ENCODE measurements at regions not wholly inside any gene's neighbourhood (a gene's known extent, or its start where the extent isn't known, plus 50 kb on each side); places are given as distances from the start of the nearest gene placed in this dataset.

DNA sequence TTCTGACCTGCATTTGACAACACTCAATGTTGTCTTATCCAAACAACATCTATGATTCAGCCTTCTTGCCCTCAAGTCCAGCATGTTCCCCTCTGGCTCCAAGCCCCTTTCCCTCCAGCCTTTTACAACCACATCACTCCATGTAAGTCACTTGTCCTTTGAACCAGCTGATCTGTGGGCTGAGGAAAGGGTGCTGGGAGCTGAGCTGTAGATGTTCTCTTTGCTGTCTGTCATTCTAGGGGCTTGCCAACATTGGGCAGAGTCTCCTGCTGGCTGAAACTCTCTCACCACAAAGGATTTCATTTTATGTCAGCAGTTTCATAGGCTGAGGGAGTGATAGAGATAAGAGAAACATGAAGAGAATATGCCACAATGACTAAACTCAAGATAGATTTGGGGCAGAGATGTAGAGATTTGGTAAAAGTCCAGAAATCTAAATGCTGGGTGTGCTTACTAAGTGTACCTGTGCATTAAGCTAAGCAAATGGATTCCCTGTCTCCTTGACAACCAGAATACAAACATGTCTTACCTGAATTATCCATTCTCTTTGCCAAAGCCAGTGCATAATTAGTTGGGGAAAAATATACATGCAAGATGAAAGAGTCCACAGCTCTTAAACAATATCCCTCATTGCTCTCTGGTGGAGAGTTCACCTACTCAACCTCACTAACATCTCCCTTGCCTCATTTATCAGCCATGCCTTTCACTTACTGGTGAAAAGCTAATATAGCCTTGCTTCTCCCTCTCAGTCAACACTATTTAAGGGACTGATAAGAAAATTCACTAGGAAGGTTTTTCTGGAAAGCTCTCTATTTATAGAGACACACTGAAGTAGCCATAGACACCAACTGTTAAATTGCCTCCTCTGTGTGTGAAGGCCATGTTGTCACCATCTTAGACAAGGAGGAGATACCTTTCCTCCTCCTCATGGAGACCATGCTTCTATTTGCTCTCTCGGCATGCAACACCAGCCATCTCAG lies 175.5 kb upstream of the SERP2 start:
- no peak for TF ChIP-seq CTCF (IDR thresholded peaks at IDR 0.05; ENCODE audit: borderline replicate concordance, insufficient read depth, low read depth, low read length)

DNA sequence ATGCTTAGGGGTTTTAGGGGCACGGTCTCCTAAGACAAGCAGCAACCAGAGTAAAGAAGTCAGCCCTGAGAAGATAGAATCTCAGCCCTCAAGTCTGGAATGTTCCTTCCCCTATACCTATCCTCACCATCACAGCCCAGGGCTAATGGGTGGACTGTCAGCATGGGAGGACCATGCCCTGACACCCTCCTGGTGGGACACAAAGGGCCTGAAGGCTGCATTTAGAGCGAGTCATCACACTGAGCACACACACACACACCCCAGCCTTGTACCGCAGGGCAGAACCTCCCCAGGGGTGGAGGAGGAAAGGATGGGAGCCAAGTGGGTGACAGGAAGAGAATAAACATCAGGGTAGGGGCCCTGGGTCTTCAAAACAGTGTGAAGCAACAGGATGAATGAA lies 174.8 kb upstream of the SERP2 start:
- H3K4me3 ChIP-seq (ENCODE audit: low read depth, low read length) = no peak overlapping the region
- TF ChIP-seq CTCF (IDR thresholded peaks at IDR 0.05; ENCODE audit: borderline replicate concordance, insufficient read depth, low read depth, low read length) = no peak

More for the DNA sequence above, 175.5 kb upstream of the SERP2 start:
- H3K4me3 ChIP-seq (ENCODE audit: low read depth, low read length) = no peak overlapping the region

GRCh38 chr13:44199627-44200207 lies 173.9 kb upstream of the SERP2 start:
- no peak overlapping the region for H3K4me3 ChIP-seq (ENCODE audit: low read depth, low read length)
- no peak for TF ChIP-seq CTCF (IDR thresholded peaks at IDR 0.05; ENCODE audit: borderline replicate concordance, insufficient read depth, low read depth, low read length)

DNA sequence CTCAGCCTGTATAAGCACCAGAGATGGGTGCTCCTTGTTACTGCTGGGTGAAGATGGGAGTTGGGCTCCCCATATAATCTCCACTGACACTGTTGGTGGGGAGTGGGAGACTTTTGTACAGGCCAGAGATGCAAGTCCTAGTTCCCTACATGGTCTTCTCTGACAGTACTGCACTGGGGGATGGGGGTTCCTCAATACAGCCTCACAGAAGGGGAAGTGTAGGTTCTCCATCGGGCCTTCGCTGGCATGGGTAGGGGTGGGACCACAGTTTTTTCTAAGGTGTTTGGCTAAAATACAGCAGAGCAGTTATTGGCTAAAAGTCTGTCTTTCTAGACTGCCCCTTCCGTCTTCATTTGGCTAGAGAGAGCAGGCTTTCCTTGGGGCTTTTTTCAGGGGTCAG lies 167.2 kb upstream of the SERP2 start:
- no peak for TF ChIP-seq CTCF (IDR thresholded peaks at IDR 0.05; ENCODE audit: borderline replicate concordance, insufficient read depth, low read depth, low read length)
- no peak overlapping the region for H3K4me3 ChIP-seq (ENCODE audit: low read depth, low read length)

GRCh38 chr13:44207476-44207875 lies 166.1 kb upstream of the SERP2 start:
- TF ChIP-seq CTCF (IDR thresholded peaks at IDR 0.05; ENCODE audit: borderline replicate concordance, insufficient read depth, low read depth, low read length) = no peak
- no peak overlapping the region for H3K4me3 ChIP-seq (ENCODE audit: low read depth, low read length)

- H3K4me3 ChIP-seq (ENCODE audit: low read depth, low read length) = no peak overlapping the region
Measured at GRCh38 chr13:44210525-44210924, 163.1 kb upstream of the SERP2 start.

More at GRCh38 chr13:44210525-44210924, 163.1 kb upstream of the SERP2 start:
- no peak for TF ChIP-seq CTCF (IDR thresholded peaks at IDR 0.05; ENCODE audit: borderline replicate concordance, insufficient read depth, low read depth, low read length)
